ENCODE measurements at regions not wholly inside any gene's neighbourhood (a gene's known extent, or its start where the extent isn't known, plus 50 kb on each side); places are given as distances from the start of the nearest gene placed in this dataset.

- Histone ChIP-seq H3K4me3 (no peak overlapping the region), H3K9me3 (ENCODE audit: low read depth) (no peaks in the 10 kb centered on the region), H3K27ac (no peak overlapping the region), H3K27me3 (no peaks in the 10 kb centered on the region), H3K4me1 (ENCODE audit: low read depth) (no peaks in the 10 kb centered on the region), H3K36me3 (no peaks in the 10 kb centered on the region)
- no peak for TF ChIP-seq CTCF (IDR thresholded peaks at IDR 0.05; ENCODE audit: low read depth, low read length)
- no peak for DNase-seq (ENCODE audit: low read depth in 1 of 2, low spot score in 1 of 2)
These were observed 85.8 kb upstream of the WDR11 start for GRCh38 chr10:120765226-120765803.

- Histone ChIP-seq H3K4me3 (no peak overlapping the region), H3K9me3 (ENCODE audit: low read depth) (no peaks in the 10 kb centered on the region), H3K4me1 (ENCODE audit: low read depth) (no peaks in the 10 kb centered on the region), H3K27ac (no peak overlapping the region), H3K27me3 (no peaks in the 10 kb centered on the region), H3K36me3 (no peaks in the 10 kb centered on the region)
- no peak for TF ChIP-seq CTCF (IDR thresholded peaks at IDR 0.05; ENCODE audit: low read depth, low read length)
- no peak for DNase-seq (ENCODE audit: low read depth in 1 of 2, low spot score in 1 of 2)
These were observed 82.9 kb upstream of the WDR11 start for GRCh38 chr10:120768227-120768626.

DNA sequence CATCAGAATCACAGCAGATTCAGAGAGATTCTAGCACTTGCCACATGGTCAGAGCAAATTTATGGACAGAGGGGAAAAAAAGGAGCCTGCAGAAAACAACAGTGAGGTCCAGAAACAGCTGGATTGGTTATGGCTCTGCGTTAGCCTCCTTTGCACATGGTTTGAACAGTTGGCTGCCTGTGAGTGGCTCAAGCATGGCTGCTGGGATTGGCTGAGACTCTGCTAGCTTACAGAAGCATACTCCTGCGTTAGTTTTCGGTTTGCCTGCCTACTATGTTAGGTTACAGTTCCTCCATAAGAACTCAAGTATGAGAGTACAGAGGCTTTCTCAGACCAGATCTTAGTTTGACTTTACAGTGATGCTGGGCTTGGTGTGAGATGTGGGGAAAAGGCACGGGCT is 80.7 kb upstream of the WDR11 start:
- H3K36me3 ChIP-seq = no peaks in the 10 kb centered on the region
- no peaks in the 10 kb centered on the region for H3K4me1 ChIP-seq (ENCODE audit: low read depth)
- DNase-seq (ENCODE audit: low read depth in 1 of 2, low spot score in 1 of 2) = no peak
- H3K27ac ChIP-seq = no peak overlapping the region
- no peak for TF ChIP-seq CTCF (IDR thresholded peaks at IDR 0.05; ENCODE audit: low read depth, low read length)
- no peaks in the 10 kb centered on the region for H3K9me3 ChIP-seq (ENCODE audit: low read depth)
- H3K4me3 ChIP-seq = no peak overlapping the region
- no peaks in the 10 kb centered on the region for H3K27me3 ChIP-seq

GRCh38 chr10:120776442-120776841 is 74.7 kb upstream of the WDR11 start:
- no peak for DNase-seq (ENCODE audit: low read depth in 1 of 2, low spot score in 1 of 2)
- H3K4me1 ChIP-seq (ENCODE audit: low read depth) = no peaks in the 10 kb centered on the region
- TF ChIP-seq CTCF (IDR thresholded peaks at IDR 0.05; ENCODE audit: low read depth, low read length) = no peak
- H3K27ac ChIP-seq = no peak overlapping the region
- H3K9me3 ChIP-seq (ENCODE audit: low read depth) = no peaks in the 10 kb centered on the region
- H3K4me3 ChIP-seq = no peak overlapping the region
- H3K36me3 ChIP-seq = no peaks in the 10 kb centered on the region
- no peaks in the 10 kb centered on the region for H3K27me3 ChIP-seq

DNA sequence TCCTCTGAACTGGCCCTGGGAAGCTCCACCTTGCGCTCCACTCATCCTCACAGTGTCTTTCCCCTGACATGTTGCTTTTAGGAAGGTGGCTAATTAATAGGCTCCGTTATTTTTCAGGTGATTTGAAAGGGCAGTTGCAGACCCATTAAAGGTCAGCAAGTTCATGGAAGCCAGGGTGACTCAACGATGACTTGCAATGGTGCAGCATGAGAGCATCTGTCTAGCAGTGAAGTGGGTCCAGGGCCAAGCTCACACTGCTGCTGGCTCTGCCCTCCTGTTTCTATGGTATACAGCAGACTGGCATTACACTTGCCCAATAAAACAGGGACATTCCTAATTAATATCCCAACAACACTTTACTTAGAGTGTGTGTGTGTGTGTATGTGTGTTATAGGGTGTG is 68.8 kb upstream of the WDR11 start:
- no peaks in the 10 kb centered on the region for H3K27me3 ChIP-seq
- H3K4me1 ChIP-seq (ENCODE audit: low read depth) = no peaks in the 10 kb centered on the region
- no peak for DNase-seq (ENCODE audit: low read depth in 1 of 2, low spot score in 1 of 2)
- no peak overlapping the region for H3K27ac ChIP-seq
- H3K4me3 ChIP-seq = no peak overlapping the region
- H3K9me3 ChIP-seq (ENCODE audit: low read depth) = no peaks in the 10 kb centered on the region
- no peak for TF ChIP-seq CTCF (IDR thresholded peaks at IDR 0.05; ENCODE audit: low read depth, low read length)
- no peaks in the 10 kb centered on the region for H3K36me3 ChIP-seq

- no peak for DNase-seq (ENCODE audit: low read depth in 1 of 2, low spot score in 1 of 2)
- Histone ChIP-seq H3K9me3 (ENCODE audit: low read depth) (no peaks in the 10 kb centered on the region), H3K27ac (no peak overlapping the region), H3K4me1 (ENCODE audit: low read depth) (no peaks in the 10 kb centered on the region), H3K27me3 (no peaks in the 10 kb centered on the region), H3K36me3 (no peaks in the 10 kb centered on the region), H3K4me3 (no peak overlapping the region)
- TF ChIP-seq CTCF (IDR thresholded peaks at IDR 0.05; ENCODE audit: low read depth, low read length) = no peak
These were observed 68.1 kb upstream of the WDR11 start for GRCh38 chr10:120783098-120783497.

Data from cardiac muscle cell (in vitro differentiated cells and primary cell).